Fibroblast of skin of scalp (primary cell): ENCODE measurements at regions not wholly inside any gene's neighbourhood (a gene's known extent, or its start where the extent isn't known, plus 50 kb on each side); places are given as distances from the start of the nearest gene placed in this dataset.

Experiments
- DNase-seq: peaks from one replicate; pipeline ENCODE4 v3.0.0-alpha.2; 2013

DNA sequence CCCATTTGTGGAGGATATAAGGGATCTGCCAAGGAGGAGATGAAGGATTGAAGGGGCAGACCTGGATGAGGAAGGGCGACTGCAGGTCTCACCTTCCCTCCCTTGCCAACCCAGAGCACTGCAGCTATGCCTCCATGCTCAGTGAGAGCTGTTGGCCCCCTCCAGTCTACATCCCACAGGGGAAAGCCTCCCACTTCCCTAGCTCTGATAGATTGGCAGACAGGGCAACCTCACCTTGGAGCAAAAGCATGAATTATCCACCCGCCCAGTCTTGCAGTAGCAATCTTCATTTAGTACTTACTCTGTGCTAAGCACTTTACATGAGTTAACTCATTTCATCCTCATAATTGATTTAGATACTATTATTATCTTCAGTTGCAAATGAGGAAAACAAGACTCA lies 70.4 kb upstream of the SMNDC1 start:
- DNase-seq = no peak

DNA sequence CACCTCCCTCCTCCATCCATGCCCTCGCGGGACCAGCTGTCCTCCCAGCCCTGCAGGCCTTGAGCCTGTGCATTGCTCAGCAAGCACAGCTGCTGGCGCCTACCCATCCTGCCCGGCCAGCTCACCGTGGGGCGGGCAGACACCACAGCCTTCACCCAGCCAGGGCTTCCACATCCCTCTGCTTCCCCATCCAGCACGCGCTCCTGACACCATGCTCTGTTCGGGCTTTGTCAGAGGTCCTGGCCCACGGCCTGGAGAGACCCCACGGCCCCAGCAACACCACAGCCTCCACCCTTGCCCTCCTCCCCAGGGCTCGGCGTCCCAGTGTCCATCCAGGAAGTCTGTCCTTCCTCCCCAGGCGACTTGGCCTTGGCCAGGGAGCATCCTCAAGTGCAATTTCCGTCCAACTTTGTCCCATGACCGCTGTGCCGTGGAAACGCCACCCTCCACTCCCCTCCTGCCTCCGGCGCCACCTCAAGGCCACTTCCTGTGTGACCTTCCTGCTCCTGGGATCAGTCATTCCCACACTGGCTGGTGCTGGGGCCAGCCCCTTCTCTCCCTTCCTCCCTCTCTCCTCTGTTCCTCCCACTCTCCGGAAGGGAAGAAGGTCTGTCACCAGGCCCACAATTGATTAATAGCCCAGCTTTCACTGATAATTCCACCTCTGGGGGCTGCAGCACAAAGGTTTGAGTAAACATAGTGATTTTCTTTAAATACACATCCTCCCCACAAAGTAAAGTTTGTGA lies 71.5 kb upstream of the SMNDC1 start:
- DNase-seq = no peak

DNA sequence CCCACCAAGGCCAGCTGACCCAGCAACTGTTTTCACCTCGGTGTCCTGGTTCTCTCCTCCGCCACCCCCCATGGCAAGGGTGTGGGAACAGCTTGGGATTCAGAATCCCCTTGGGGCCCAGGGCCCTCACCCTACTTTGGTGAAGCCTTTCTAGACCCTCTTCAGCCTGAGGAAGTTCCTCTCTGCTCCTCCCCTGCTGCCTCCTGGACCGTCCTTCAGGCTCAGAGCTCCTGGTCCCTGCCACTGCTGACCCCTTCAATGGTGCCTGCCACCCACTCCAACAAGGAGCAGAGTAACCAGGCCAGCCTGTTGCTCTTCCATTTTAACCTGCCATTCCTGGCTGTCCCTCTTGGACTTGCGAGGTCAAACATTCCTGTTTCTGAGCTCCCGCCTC lies 72.0 kb upstream of the SMNDC1 start:
- no peak for DNase-seq

DNA sequence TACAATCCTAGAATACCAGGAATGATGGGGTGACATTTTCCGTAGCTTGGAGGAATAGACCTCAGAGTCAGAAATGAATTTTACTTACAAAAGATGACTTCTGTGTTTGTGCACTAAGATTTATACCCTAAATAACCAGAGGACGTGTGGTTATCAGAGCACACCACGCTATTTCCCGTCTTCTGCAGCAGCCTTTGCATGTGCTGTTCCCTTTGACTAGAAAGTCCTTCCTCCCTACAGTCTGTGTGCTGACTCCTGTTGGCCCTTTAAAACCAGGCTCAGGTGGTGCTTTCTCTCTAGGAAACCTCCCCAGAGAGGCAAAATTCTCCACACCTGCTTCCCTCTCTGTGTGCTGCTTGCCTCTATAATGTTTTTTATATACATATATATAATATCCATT lies 73.3 kb upstream of the SMNDC1 start:
- no peak for DNase-seq

DNA sequence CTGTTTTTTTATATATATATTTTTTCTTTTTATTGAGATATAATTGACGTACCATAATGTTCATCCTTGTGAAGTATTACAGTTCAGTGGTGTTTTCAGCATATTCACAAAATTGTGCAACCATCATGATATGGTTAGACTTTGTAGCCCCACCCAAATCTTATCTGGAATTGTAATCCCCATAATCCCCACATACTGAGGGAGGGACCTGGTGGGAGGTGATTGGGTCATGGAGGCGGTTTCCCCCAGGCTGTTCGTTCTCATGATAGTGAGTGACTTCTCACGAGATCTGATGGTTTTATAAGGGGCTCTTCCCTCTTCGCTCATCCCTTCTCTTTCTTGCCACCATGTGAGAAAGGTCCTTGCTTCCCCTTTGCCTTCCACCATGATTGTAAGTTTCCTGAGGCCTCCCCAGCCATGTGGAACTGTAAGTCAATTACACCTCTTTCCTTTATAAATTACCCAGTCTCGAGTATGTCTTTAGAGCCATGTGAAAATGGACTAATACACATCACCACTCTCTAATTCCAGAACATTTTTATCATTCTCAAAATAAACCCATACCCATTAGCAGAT lies 73.9 kb upstream of the SMNDC1 start:
- DNase-seq = no peak

DNA sequence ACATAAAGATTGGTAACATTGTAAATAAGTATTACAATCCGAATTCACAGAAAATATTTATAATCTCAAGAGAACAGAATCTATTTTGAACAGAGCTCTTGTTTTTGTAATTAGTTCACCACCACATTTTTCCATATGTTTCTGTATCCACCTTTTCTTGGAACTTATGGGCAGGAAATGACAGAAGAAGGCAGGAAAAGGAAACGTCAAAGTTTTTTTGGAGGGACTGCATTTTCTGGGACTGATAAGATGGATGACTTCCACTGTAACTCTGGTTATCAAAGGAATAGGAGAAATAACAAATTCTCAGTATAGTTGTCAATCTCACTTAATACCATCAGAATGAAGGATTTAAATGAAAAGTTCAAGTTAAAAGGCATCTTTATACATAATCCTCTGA lies 75.1 kb upstream of the SMNDC1 start:
- no peak for DNase-seq

DNA sequence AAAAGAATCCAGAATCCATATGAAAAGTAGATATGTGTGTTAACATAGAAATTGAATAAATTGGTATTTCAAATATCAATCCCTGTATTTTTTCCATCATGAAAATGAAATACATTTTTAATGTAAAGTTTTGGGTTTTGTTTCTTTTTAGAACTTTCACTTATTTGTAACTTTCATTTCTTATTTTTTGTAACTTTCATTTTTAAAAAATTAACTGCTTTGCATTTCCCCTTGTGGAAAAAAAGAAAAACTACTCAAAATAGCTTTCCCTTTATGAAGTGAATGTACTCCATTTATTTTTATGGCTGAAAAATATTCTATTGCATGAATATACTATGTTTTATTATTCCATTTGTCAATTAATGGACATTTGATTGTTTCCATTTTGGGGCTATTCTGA lies 75.6 kb upstream of the SMNDC1 start:
- no peak for DNase-seq

DNA sequence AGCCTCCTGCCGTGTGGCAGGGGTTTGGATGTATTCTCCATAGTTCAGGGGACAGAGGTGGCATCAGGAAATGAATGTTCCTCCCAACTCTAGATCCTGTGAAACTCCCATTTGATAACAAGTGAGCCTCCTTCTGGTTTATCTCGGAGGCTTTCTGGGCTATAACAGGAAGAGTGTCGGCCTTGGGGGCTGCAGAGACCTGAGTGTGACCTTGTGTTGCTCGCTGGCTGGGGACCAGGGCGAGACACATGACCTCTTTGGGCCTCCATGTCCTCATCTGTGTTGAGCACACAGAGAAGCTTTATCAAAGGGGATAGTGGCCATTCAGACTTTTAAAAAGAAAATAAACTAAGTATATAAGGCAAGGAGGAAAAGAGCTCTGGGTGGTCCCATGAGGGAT lies 78.0 kb upstream of the SMNDC1 start:
- DNase-seq = no peak

DNA sequence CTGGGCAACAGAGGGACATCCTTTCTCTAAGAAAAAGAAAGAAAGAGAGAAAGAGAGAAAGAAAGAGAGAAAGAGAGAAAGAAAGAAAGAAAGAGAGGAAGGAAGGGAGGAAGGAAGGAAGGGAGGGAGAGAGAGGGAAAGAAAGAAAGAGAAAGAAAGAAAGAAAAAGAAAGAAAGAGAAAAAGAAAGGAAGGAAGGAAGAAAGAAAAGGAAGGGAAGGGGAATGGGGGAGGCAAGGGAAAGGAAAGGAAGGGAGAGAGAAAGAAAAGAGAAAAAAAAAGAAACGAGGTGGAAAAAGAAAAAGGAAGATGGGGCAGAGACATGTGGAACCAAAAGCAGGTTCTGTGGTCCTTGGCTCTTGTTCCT lies 82.9 kb upstream of the SMNDC1 start:
- DNase-seq = no peak

DNA sequence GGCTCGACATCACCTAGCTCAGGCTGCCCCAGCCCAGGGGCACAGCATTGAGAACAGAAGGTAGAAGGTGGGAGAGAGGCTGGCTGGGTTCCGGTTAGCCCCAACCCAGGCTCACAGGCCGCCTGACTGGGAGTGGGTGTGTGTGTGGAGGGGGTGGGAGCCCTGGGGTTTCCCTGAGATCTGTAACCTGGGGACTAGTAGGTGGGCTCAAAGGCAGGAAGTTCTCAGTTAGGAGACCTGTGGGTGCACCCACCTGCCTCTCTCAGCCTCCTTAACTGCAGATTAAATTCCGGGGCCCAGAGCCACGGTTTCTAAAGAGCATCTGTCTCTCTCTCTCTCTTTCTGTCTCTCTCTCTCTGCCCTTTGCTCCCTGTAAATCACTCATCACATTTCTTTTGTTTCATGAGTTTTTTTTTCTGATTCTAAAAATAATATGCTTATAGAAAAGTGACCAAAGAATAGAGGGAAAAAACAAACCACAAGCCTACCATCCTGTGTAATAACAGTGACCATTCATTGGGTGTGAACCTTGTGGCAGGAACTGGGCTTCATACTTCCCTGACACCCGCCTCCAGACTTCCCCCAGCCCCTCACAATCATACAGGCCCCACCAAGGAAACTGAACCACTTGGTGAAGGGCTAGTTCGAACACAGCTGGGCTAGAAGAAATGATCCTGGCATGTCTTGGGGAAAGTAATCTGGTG lies 83.4 kb upstream of the SMNDC1 start:
- no peak for DNase-seq

DNA sequence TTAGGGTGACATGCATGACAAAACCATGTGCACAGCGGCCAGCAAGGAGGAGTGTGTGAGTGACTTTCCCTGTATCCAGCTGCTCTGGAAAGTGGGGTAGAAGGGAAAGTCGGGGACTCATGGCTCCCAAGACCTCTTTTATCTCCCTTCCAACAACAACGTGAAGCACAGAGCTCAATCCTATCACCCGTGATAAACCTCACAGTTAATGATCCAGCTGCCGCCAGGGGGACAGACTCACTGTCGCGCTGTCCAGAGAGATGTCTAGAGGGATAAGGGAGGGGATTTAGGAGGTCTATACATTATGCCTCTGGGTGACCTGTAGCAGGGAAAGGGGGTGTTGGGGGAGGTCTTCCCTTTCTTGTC lies 84.0 kb upstream of the SMNDC1 start:
- no peak for DNase-seq

DNA sequence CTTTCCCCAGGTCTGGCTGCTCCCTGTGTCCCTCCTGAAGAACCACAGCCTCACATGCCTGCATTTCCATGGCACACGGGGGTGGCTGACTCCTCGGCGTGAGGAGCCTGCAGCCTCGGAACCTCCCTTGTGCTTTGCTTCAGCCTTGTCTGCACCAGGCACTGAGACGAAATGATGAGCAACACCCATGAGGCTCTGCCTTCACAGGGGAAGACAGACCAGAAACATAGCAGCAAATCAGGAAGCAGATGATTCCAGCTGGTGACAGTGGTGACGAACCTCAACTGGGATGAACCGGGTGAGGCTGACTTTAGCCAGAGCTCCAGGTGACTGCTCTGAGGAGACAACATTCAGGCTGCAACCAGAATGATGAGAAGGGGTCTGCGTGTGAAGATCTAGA lies 84.5 kb upstream of the SMNDC1 start:
- DNase-seq = no peak

DNA sequence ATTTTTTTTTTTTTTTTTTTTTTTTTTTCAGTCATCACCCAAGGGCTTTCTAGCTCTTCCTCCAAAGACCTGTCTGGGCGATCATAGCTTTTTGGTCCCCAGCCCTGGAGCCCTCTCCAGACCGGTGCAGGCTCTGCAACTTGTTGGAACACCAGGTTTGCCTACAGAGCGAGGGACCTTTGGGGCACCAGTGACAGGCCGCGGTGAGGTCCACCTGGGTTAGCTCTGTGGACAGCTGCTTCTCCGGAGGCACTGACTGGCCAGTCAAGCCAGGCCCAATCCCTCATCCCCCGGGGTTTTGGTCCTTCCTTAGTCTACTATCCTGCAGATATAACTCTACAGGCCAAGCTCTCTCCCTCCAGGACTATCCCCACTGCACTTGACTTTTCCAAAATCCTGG lies 86.8 kb upstream of the SMNDC1 start:
- DNase-seq = no peak

DNA sequence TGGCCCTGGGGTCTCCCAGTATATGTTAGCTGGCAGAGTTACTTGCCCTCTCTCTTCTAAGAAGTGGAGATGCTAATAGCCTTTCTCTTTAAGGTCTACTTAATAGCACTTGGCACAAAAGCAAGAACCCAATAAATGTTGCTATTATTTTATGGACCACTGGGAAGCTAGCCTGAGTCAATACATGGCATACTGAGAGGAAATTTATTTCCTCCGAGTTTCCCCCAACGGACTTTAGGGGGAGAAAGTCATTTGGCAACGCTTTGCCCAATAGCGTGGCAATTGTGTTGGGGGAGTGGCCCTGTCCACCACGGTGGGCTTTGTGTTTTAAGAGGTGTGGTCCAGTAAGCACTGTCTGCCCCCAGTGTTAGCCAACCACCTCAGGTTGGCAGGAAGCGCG lies 87.4 kb upstream of the SMNDC1 start:
- no peak for DNase-seq

DNA sequence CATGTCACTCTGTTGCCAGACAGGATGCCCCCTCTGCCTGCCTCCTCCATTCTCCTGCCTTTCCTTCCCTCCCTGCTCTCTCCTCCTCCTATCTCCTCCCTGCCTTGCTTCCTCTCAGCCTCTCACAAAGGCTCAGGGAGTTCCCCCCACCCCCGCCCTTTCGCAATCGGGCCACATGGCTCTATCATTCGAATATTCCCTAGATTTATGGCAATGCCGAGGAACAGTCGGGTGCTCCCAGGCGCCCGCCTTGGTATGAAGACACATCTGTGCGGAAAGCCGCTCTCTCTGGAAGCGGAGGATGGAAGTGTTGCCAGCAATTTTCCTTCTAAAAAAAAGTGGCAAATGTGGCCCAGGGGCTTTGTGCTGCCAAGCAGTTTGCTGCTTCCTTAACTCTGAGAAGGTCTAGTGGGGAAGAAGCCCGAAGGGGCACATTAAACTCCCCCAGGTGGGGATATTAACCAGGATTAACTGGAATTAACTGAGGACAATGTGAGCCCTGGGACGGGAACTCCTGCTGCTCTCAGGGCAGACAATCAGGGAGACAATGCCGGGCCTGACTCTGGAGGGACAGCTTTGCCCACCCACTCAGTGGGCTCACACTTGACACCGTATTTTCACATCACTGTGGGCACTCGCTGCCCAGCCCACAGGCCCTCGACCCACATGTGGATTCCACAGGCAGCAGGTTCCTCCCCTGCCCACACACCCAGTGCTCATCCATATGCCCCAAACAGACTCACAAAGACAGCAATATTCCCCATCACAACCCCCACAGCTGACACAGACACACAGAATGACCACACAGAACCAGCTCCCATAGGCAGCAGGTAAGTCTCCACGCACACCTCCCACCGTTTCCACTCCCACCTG lies 88.4 kb upstream of the SMNDC1 start:
- DNase-seq = peak; percentile 59

DNA sequence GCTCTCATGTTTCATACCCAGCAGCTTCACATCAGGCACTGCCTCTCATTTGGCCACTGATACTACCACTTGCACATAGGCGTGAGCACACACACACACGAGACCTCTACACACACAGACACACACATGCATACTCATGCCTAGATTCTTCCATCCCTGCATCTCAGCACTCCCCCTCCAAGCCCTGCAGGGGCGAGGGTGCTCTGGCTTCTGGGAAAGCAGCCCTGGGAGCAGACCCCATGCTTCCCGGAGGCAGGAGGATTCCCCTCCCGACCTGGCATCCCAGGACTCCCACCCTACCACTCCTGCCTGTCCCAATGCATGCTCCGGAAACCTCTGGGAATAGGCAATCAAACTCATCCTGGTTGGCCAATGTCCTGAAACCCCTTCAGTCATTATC lies 89.1 kb upstream of the SMNDC1 start:
- DNase-seq = no peak

DNA sequence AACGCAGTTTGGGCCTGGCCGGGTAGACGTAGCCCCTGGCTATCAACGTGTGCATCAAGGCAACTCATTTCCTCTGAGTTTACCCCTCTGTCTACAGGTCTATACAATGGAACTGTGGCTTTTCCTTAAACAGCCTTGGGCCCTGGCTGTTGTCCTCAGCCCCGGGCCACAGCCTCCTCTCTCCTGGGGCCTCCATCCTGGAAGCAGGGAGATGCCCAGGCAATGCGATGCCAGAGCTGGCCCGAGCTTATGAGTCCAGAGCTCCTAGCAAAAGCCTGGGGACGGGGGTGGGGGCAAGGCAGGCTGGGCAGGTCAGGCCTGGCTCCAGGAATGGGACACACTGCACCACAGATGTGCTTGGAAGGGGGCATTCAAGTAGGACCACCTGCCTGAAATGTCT lies 89.6 kb upstream of the SMNDC1 start:
- no peak for DNase-seq

DNA sequence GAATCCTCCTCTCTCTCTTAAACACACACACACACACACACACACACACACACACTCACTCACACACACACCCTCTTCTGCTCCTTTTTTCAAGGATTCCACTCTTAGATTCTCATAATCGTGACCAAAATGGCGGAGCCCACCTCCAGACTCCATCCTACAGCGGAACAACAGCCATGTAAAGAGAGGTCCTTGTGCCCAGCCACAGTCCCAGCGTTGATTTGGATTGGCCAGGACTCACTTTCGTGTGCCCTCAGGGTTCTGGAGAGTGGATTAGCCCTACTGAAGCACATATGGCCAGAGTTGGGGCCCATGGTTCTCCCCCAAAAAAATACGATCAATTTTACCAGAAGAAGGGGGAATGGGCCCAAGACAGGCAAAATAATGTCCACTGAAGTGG lies 90.2 kb upstream of the SMNDC1 start:
- DNase-seq = no peak

DNA sequence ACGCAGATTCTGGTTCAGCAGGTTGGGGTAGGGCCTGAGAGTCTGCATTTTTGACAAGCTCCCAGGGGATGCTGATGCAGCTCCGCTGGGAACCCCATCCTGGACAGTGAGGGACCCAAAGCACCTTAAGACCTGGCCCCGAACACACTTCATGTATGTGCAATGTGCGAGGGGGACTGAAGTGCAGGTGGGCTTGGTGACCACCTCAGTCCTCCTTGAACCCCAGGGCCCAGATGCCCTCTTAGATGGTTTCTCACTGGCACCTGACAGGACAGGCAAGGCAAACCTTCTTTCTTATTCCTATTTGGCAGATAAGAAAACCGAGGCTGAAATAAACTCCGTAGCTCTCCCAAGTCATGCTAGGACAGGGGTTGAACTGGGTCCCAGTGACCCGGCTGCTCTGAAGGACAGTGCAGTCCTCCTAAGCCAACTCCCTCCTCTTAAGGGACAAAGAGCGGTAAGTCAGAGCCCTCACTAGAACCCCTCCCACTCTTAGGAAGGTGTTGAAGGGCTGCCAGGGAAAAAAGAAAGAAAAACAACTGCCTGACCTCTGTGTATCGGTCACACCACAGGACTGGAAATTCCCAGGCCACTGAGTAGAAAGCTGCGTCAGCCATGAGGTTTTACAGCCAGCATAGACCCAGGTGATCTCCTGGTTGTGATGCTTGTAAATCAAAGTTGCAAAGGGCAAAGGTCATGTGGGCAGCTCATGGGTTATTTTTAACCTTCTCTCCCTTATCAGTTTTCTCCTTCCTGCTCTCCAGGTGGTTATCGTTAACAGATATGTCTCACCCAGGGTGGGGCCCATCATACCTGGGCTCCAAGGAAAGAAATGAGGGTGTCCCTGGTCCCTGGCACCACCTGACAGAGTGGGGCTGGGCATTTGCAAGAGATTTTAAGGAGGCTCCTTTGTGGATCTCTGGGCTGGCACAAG lies 90.9 kb upstream of the SMNDC1 start:
- DNase-seq = peak; percentile 48

DNA sequence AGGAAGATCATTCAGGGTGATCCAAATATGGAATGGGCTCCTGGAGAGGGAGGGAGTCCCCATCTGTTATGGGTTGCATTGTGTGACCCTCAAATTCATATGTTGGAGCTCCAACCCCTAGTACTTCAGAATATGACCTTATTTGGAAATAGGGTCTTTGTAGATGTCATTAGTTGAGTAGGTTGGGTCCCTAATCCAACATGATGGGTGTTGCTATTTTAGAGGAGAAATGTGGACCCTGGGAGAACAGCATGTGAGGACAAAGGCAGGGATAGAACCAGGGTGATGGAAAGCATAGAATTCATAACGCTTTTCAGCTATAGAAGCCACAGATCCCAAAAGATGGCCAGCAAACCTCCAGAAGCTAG lies 91.5 kb upstream of the SMNDC1 start:
- DNase-seq = no peak

DNA sequence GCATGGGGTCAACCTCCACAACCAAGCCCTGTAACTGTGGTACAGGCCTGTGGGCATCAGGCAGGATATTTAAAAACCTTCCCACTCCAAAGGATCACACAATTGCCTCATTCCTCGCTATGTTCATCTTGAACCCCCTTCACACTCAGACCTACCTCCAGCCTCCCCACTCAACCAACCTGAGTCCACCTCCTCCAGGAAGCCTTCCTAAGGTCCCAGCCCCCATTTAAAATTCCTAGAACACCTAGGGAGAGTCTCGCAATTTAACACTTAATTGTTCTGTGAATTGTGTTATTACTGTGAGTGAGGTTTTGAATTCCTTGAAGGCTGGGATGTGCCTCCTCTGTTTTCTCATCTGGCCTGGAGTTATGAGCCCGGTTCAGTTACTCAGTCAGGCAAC lies 93.1 kb upstream of the SMNDC1 start:
- no peak for DNase-seq

DNA sequence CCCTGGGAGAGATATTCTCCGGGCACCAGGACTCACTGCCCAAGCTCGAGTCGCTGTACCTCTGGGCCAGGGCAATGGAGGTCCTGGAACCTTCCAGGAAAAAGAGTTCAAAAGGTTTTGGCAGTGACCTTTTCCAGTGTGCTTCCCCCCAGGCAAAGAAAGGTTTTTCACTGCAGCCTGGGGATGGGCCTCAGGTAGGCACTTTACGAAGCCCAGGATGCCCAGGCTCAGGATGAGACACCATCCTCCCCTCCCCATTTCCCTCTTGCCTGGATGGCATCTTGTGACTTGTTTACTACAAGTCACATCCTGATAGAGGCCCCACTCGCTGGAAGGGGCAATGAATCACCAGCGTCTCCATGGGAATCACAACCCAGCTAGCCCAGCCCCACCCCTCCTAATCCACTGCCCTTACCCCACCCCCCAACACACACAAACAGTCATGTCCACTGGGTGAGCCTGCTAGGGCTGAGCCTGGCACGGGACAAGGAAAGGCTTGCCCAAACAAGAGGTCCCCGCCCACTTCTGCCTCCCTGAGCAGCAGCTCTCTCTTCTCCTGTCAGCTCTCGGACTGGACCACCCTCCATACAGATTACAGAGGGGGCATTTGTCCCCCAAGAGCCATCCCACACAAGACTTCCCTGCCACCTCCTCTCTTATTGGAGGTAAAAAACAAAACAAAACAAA lies 93.8 kb upstream of the SMNDC1 start:
- DNase-seq = peak; percentile 95
